H1 (cell line): ENCODE measurements at regions not wholly inside any gene's neighbourhood (a gene's known extent, or its start where the extent isn't known, plus 50 kb on each side); places are given as distances from the start of the nearest gene placed in this dataset.

ENCODE experiments used
- BACH1 ChIP-seq: IDR thresholded peaks from 2 replicates; pipeline ENCODE4 v1.6.1; 2012; ENCODE audit warnings: low read length, improper control_type of control experiment
- CBX8 ChIP-seq: fragments of 300-800, 300-1000 bp; sonication (generic); IDR thresholded peaks from 2 replicates; pipeline ENCODE4 v1.7.1; 2016; ENCODE audit warnings: low read depth, low read length, borderline replicate concordance
- CEBPB ChIP-seq: IDR thresholded peaks from 2 replicates; pipeline ENCODE4 v1.6.1; 2012; ENCODE audit warnings: low read depth, low read length
- CHD7 ChIP-seq: fragments of 300-600 bp; sonication (generic); IDR thresholded peaks from 2 replicates; pipeline ENCODE4 v1.7.1; 2012; ENCODE audit warnings: low read length, moderate library complexity, mild to moderate bottlenecking, inconsistent platforms; ENCODE audit not compliant: insufficient replicate concordance
- CTCF ChIP-seq, 3 experiments: IDR thresholded peaks; 1 replicate in 2 of 3; 2 replicates in 1 of 3; pipeline versions ENCODE4 v1.5.1 to v1.6.1; 2011; ENCODE audit warnings: low read length in 3 of 3, mild to moderate bottlenecking in 3 of 3, inconsistent platforms in 2 of 3, low read depth in 1 of 3, moderate library complexity in 1 of 3; ENCODE audit not compliant: insufficient read depth in 1 of 3; ENCODE audit errors: control extremely low read depth in 1 of 3
- PHF8 ChIP-seq: fragments of 200-600 bp; sonication (generic); conservative IDR thresholded peaks from 2 replicates; pipeline ENCODE4 v1.7.1; 2012; ENCODE audit warnings: low read depth, mild to moderate bottlenecking, inconsistent platforms, low read length, moderate library complexity
- POU5F1 ChIP-seq: IDR thresholded peaks from 2 replicates; pipeline ENCODE4 v1.6.1; 2011; ENCODE audit warnings: low read depth, mild to moderate bottlenecking, low read length, moderate library complexity
- RAD21 ChIP-seq, 2 experiments: IDR thresholded peaks in 1 of 2; conservative IDR thresholded peaks in 1 of 2; 2 replicates each; pipeline ENCODE4 v1.6.1; 2011; ENCODE audit warnings: low read depth in 2 of 2, low read length in 2 of 2, improper control_type of control experiment in 1 of 2, inconsistent platforms in 1 of 2, mild to moderate bottlenecking in 1 of 2, moderate library complexity in 1 of 2
- TAF1 ChIP-seq: IDR thresholded peaks from 2 replicates; pipeline ENCODE4 v1.6.1; 2011; ENCODE audit warnings: mild to moderate bottlenecking, low read depth, low read length
- TCF12 ChIP-seq: IDR thresholded peaks from 2 replicates; pipeline ENCODE4 v1.6.1; 2011; ENCODE audit warnings: low read depth, mild to moderate bottlenecking, low read length

GRCh38 chr3:176078906-176079305, 1118.4 kb downstream of the TBL1XR1 start (continued):
- no peak for TF ChIP-seq CHD7
- TF ChIP-seq PHF8 = no peak
- no peak for TF ChIP-seq CEBPB
- TF ChIP-seq TCF12 = no peak
- TF ChIP-seq RAD21 (IDR thresholded peaks at IDR 0.05 in 1 of 2, conservative IDR thresholded peaks at IDR 0.05 in 1 of 2; ENCODE audit: low read depth in 2 of 2, low read length in 2 of 2) = no peak
- no peak for TF ChIP-seq CTCF (IDR thresholded peaks at IDR 0.05; ENCODE audit: control extremely low read depth in 1 of 3, insufficient read depth in 1 of 3, low read depth in 1 of 3, low read length in 3 of 3)
- no peak for TF ChIP-seq TAF1
- TF ChIP-seq CBX8 = no peak
- TF ChIP-seq POU5F1 = no peak
- no peak for TF ChIP-seq BACH1
